NOMO-1 treated with dmso at 0.1 percent for 144 hours (cell line): ENCODE measurements at regions not wholly inside any gene's neighbourhood (a gene's known extent, or its start where the extent isn't known, plus 50 kb on each side); places are given as distances from the start of the nearest gene placed in this dataset.

Source experiments
- DNase-seq: peaks from one replicate; lab custom pipeline; 2025; ENCODE audit not compliant: unreplicated experiment; lab: John Stamatoyannopoulos, UW

GRCh38 chr2:106977717-106978116 is 91.8 kb upstream of the ST6GAL2 start:
- no peak for DNase-seq

DNA sequence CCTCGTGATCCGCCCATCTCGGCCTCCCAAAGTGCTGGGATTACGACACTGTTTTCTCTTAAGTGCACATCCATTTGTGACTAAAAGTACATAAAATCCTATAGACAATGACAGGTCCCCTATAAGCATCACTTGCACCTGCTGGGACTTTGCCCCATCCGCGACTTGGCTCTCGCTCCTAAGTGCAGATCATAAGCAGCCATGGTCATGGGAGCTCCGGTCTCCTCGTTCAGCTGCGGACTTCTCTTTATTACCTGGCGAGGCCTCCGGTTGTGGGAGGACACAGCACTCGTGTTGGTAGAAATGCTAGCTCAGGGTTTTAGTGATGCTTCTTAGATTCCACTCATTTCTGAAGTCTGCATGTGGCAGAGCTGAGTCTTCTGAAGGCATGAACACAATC is 92.7 kb upstream of the ST6GAL2 start:
- no peak for DNase-seq

DNA sequence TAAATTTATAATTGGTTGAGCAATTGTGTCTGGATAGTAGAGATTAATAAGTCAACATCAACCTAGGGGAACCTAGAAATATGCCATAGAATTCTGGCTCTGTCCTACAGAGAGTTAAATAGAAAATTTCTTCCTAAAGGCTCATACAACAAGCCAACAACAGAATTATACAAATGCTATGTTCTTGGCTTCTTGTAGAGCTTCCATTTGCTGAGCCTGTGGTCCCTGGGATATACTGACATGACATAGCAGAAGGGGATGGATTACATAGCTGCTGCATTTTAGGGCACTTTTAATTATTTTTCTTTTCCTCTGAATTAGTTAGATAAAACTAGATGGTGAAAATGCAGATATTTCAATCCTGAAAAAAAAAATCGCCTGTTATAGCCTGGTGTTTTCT is 95.5 kb upstream of the ST6GAL2 start:
- no peak for DNase-seq

DNA sequence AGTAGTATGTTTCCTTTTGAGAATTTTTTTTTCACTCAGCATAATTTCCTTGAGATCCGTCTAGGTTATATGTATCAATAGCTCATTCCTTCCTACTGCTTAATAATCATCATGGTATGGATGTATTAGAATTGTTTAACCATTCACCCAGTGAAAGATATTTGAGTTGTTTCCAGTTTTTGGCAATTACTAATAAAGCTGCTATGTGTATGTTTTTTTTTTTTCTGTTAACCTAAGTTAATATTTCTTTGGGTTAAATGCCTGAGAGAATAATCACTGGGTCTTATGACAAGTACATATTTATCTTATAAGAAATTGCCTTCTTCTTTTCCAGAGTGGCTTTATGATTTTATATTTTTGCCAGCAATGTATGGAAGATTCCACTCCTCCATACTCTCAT is 96.4 kb upstream of the ST6GAL2 start:
- DNase-seq, result no peak

GRCh38 chr2:106983305-106983704 is 97.3 kb upstream of the ST6GAL2 start:
- no peak for DNase-seq

- no peak for DNase-seq
Observed at GRCh38 chr2:106988361-106988760, 102.4 kb upstream of the ST6GAL2 start.

- no peak for DNase-seq
Observed at GRCh38 chr2:106990297-106990696, 104.3 kb upstream of the ST6GAL2 start.

- no peak for DNase-seq
Observed at GRCh38 chr2:106991866-106992265, 105.9 kb upstream of the ST6GAL2 start.

- DNase-seq, result no peak
Observed at GRCh38 chr2:106995556-106995955, 109.6 kb upstream of the ST6GAL2 start.

GRCh38 chr2:106996171-106996769 is 110.3 kb upstream of the ST6GAL2 start:
- DNase-seq, result no peak

GRCh38 chr2:106997204-106997603 is 111.2 kb upstream of the ST6GAL2 start:
- no peak for DNase-seq

DNA sequence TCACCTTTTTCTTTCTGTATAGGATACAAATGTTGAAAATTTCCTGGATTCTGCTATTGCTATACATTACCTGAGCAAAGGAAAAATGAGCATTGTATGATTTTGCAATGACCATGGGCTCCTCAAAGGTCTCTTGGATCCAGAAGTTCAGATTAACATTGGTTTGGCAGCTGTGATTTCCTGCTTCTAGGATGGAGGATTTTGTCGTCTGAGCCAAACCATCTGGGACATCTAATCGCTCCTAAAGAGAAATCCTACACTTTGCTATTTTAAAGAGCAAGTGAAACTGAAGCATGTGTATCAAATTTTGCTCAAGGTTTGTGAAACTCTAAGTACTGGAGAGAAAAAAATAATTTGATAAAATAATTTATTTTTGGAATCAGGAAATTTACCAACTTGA is 115.1 kb upstream of the ST6GAL2 start:
- DNase-seq, result no peak

- DNase-seq, result no peak
Observed at GRCh38 chr2:107001551-107001950, 115.6 kb upstream of the ST6GAL2 start.

GRCh38 chr2:107001964-107002696 is 116.2 kb upstream of the ST6GAL2 start:
- no peak for DNase-seq

- DNase-seq, result no peak
Observed at GRCh38 chr2:107002735-107003134, 116.8 kb upstream of the ST6GAL2 start.

DNA sequence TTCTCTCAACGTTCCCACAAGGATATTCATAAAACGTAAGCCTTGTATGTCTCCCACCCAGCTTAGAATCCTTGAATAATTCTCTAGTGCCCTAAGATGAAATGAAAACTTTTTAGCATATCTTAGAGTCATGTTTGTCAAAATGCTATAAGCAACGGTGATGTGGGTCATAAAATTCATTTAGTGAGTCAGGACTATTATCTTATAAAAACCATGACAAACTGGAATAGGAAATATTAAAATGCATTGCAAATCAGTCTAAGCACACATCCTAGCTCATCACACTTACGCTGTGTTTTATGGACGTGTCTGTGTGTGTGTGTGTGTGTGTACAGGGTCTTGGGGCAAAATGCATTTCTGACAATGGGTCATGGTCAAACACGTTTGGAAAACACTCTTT is 119.9 kb upstream of the ST6GAL2 start:
- DNase-seq, result no peak

DNA sequence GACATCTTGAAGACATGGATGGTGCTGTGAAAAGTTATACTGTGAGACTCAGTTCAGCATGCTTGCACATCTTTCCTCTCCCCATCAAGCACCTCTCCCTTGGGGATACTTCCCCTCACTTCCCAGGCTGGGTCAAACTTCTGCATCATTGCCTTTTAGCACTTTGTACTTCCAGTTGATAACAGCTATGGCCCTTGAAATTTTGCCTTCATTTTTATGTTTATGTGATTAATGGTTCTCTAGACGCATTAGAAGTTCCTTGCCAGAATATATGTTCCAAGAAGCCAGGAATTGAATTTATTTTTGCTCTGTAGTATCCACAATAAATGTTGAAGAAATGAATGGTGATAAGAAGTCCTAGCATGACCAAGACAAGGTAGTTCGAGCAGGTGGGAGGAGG is 120.9 kb upstream of the ST6GAL2 start:
- DNase-seq, result no peak

- no peak for DNase-seq
Observed at GRCh38 chr2:107007927-107008326, 122.0 kb upstream of the ST6GAL2 start.

- DNase-seq, result no peak
Observed at GRCh38 chr2:107008843-107009242, 122.9 kb upstream of the ST6GAL2 start.

DNA sequence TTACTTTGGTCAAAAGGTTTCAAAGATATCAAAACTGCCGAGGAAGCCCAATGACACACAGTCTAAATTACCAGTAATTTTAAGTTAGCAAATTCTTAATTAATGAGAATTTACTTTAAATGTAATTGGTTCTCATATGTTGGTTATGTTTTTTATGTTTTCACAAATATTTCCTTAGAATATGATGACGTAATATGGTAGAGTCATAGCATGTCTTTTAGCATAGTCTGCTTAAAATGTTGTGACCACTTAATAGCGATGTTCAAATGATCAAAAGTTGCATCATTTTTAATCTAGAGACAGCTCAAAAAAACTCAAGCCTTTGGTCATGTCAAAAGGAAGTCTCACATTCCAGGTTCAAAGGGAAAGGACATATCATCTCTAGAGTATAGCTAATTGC is 123.3 kb upstream of the ST6GAL2 start:
- no peak for DNase-seq

DNA sequence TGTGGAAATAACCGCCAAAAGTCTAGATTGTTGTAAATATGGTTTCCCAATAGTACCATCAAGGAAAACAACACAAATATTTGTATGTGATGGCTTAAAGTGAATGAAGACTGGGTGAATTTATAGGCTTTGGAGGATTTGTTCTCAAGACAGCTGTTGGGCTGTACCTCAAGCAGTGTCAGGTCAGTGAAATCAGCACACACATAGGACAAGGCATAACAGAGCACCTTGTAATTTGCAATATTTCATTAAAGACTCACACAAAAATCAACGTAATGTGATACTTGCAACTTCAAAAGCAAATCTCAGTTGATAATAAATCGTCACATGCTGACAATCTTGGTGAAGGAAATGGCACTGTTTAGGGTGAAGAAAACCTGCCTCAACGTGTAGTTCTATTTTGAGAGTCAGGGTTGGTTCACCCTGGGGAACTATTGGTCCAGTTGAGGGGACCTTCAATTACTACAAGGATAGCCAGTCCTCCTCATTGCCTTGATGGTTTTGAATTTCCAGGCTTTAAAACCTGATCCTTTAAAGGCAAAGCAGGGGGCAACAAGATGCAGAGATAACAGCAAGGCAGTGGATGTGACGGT is 126.8 kb upstream of the ST6GAL2 start:
- DNase-seq, result no peak

DNA sequence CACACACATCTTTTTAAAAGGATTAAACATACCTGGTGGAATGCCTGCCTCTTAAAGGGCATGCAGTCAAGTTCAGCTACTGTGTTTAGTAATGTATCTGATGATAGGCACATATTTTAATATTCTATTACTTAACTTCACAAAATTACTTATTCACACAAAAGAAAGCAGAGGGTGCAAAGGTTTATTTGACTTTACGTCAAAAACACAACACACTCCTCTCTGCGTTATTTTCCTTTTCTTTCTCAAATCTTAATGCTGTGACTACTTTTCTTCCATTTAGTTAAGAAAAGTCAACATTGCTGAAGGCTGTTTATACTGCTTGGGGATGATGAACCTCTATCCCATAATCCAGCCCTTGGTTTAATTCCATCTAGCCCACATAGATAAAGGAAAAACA is 127.9 kb upstream of the ST6GAL2 start:
- no peak for DNase-seq

DNA sequence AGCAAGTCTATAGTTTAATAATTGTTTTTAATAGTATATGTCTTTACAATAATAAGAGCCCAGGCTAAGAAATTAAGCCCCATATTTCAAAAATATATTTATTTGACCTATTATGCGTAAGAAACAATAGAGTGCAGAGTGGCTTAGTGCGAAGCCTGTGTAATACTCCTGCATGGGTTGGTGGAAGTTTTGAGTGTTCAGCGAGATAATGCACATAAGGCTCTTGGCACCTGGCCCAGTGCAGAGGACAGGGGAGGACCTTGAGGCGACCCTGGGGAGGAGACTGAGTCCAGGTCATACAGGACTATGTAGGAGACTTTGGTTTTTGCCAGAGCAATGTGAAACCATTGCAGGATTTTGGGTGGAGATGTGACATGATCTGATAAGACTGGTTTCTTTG is 132.4 kb upstream of the ST6GAL2 start:
- DNase-seq, result no peak
